ENCODE measurements at regions not wholly inside any gene's neighbourhood (a gene's known extent, or its start where the extent isn't known, plus 50 kb on each side); places are given as distances from the start of the nearest gene placed in this dataset.

GRCh38 chr13:67650471-67650870 is 420.3 kb upstream of the PCDH9 start (continued):
- TF ChIP-seq ZNF398 (CRISPR knock-in tag; IDR thresholded peaks at IDR 0.05) = no peak
- TF ChIP-seq HNRNPH1 (optimal IDR thresholded peaks at IDR 0.05; ENCODE audit: low read depth, low read length) = no peak
- TF ChIP-seq ZC3H8 (IDR thresholded peaks at IDR 0.05) = no peak
- TF ChIP-seq, protein P1, sequence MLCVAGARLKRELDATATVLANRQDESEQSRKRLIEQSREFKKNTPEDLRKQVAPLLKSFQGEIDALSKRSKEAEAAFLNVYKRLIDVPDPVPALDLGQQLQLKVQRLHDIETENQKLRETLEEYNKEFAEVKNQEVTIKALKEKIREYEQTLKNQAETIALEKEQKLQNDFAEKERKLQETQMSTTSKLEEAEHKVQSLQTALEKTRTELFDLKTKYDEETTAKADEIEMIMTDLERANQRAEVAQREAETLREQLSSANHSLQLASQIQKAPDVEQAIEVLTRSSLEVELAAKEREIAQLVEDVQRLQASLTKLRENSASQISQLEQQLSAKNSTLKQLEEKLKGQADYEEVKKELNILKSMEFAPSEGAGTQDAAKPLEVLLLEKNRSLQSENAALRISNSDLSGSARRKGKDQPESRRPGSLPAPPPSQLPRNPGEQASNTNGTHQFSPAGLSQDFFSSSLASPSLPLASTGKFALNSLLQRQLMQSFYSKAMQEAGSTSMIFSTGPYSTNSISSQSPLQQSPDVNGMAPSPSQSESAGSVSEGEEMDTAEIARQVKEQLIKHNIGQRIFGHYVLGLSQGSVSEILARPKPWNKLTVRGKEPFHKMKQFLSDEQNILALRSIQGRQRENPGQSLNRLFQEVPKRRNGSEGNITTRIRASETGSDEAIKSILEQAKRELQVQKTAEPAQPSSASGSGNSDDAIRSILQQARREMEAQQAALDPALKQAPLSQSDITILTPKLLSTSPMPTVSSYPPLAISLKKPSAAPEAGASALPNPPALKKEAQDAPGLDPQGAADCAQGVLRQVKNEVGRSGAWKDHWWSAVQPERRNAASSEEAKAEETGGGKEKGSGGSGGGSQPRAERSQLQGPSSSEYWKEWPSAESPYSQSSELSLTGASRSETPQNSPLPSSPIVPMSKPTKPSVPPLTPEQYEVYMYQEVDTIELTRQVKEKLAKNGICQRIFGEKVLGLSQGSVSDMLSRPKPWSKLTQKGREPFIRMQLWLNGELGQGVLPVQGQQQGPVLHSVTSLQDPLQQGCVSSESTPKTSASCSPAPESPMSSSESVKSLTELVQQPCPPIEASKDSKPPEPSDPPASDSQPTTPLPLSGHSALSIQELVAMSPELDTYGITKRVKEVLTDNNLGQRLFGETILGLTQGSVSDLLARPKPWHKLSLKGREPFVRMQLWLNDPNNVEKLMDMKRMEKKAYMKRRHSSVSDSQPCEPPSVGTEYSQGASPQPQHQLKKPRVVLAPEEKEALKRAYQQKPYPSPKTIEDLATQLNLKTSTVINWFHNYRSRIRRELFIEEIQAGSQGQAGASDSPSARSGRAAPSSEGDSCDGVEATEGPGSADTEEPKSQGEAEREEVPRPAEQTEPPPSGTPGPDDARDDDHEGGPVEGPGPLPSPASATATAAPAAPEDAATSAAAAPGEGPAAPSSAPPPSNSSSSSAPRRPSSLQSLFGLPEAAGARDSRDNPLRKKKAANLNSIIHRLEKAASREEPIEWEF (CRISPR knock-in tag; IDR thresholded peaks at IDR 0.05) = no peak

All from K562 (cell line).